Small intestine (tissue), 7 donors: ENCODE measurements at regions not wholly inside any gene's neighbourhood (a gene's known extent, or its start where the extent isn't known, plus 50 kb on each side); places are given as distances from the start of the nearest gene placed in this dataset.

Experiments
- DNase-seq, 2 donors: peaks; one replicate each; pipeline versions ENCODE4 v3.0.0 to v3.0.0-alpha.2; 2013
- FAIRE-seq: peaks from 2 replicates; lab custom pipeline; 2012; peaks lifted over from hg19 to GRCh38; lab: Jason Lieb, UNC
- H3K27ac ChIP-seq, 3 donors: one replicate each; pipeline ENCODE4 v1.5.1; 2013; ENCODE audit warnings: low read length in 2 of 3, mild to moderate bottlenecking in 2 of 3, control low read depth in 1 of 3, inconsistent platforms in 1 of 3, low read depth in 1 of 3, moderate library complexity in 1 of 3
- H3K27me3 ChIP-seq, 3 donors: one replicate each; pipeline ENCODE4 v1.6.1; 2013; ENCODE audit warnings: low read length in 3 of 3, inconsistent platforms in 1 of 3; ENCODE audit not compliant: control insufficient read depth in 3 of 3, insufficient read depth in 3 of 3
- H3K36me3 ChIP-seq, 3 donors: one replicate each; pipeline ENCODE4 v1.6.1; 2013; ENCODE audit warnings: low read length in 3 of 3, inconsistent platforms in 1 of 3, low read depth in 1 of 3, mild to moderate bottlenecking in 1 of 3, moderate library complexity in 1 of 3; ENCODE audit not compliant: control insufficient read depth in 3 of 3, insufficient read depth in 2 of 3
- H3K4me1 ChIP-seq, 3 donors: one replicate each; pipeline ENCODE4 v1.6.1; 2013; ENCODE audit warnings: low read length in 2 of 3, inconsistent platforms in 1 of 3, low read depth in 1 of 3, mild to moderate bottlenecking in 1 of 3, moderate library complexity in 1 of 3; ENCODE audit not compliant: control insufficient read depth in 3 of 3, insufficient read depth in 2 of 3
- H3K4me3 ChIP-seq, 3 donors: one replicate each; pipeline ENCODE4 v1.5.1; 2013; ENCODE audit warnings: low read length in 3 of 3, control low read depth in 1 of 3, inconsistent platforms in 1 of 3, low read depth in 1 of 3, mild to moderate bottlenecking in 1 of 3, moderate library complexity in 1 of 3
- H3K9me3 ChIP-seq, 2 donors: one replicate each; pipeline ENCODE4 v1.6.1; 2013; ENCODE audit warnings: low read depth in 1 of 2, low read length in 1 of 2; ENCODE audit not compliant: control insufficient read depth in 2 of 2, insufficient read depth in 1 of 2
- WGBS, 3 donors: extraction: QIAGEN DNeasy Blood & Tissue Kit; methylation state at CpG; one replicate each; pipeline ENCODE4 v1.1.7; 2013; 5-methylcytosine and 5-hydroxymethylcytosine counted together
- donor health status: healthy with polysubstance abuse.
- donor health status: control.
- donor health status: control.
- donor health status: Bipolar disorder and iron deficiency.
- donor health status: healthy.

DNA sequence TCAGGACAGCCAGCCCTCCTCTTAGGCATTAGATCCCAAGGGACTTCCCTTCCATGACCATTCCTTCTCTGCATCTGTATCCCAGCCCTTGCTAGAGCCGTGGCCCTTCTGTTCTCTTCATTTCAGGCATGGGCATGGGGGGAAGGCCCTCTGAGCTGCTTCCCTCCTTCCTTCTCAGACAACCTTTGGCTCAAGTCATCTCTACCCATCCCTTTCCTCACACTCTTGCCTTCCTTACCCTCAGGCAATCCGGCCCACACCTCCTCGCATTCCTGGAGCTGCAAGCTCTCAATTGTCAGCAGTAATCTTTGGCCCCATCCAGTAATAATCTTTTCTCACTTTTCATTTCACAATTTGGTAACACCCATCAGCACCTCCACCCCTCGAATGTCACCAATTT, 426.9 kb upstream of the JARID2 start:
- Histone ChIP-seq H3K4me3 (no peak overlapping the region), H3K27ac (peak overlapping the region; percentile 16 to 45 (median 38)), H3K4me1 (peaks cover 3 to 27% (median 6%) of the 10 kb centered on the region in 3 donors), H3K27me3 (no peaks in the 10 kb centered on the region), H3K9me3 (no peaks in the 10 kb centered on the region), H3K36me3 (no peaks in the 10 kb centered on the region)
- WGBS, 3 donors, result 32 to 71% (median 59%) methylated on average over 4 of the region's 4 CpGs
- DNase-seq (peak in 1 of 2 donors; percentile 72), FAIRE-seq (no peak)

DNA sequence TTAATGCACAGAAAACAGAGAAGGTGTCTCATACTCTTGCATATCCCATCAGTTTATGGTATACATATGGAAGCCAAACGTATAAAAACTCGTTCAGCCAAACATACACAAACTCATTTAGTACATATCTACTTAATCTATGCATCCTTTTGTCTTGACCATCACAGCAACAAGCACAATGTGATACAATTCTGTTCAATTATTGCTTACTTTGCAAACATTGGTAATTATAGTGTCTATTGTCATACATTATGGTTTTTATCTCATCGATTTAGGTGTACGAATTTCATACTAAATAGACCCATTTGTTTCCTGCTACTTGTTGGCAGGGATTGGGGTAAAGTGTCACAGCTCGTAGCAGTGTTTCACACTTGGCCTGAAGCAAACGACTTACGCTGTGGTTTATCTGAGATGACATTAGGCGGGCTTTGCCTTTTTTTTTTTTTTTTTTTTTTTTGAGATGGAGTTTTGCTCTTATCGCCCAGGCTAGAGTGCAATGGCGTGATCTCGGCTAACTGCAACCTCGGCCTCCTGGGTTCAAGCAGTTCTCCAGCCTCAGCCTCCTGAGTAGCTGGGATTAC, 425.9 kb upstream of the JARID2 start:
- 92 to 94% (median 93%) methylated on average over 12 of the region's 12 CpGs for WGBS, 3 donors
- H3K27ac ChIP-seq, result peak overlapping the region in 1 of 3 donors; percentile 45

DNA sequence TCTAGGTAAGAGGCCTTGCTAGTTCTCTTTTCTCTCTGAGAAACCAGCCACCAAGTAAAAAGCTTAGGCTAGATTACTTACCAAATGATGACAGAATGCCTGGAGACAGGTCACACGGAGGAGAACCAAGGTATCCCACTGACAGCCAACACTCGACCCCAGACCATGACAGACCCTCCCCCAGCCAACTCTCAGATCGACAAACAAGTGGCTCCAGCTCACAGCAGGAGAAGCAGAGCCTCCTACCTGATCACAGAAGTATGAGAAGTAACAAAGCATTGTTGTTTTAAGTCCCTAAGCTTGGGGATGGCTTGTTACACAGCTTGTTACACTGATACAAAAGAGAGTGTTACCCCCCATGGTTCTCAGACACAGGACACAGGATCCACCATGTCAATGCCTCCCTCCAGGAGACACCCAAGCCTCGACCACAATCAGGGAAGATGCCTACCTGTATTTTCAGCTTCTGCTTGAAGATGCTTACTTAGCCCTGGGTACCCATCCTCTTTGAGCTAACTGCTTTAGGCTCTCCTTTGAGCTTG, 423.8 kb upstream of the JARID2 start:
- no peak for DNase-seq
- Histone ChIP-seq H3K9me3 (no peaks in the 10 kb centered on the region), H3K27ac (no peak overlapping the region), H3K4me1 (peaks cover 0 to 35% (median 8%) of the 10 kb centered on the region in 3 donors), H3K4me3 (no peak overlapping the region), H3K27me3 (no peaks in the 10 kb centered on the region), H3K36me3 (no peaks in the 10 kb centered on the region)
- no peak for FAIRE-seq
- WGBS, 3 donors, result 70 to 77% (median 71%) methylated on average over 4 of the region's 4 CpGs

More for the DNA sequence above, 425.9 kb upstream of the JARID2 start:
- no peaks in the 10 kb centered on the region for H3K27me3 ChIP-seq
- no peak for DNase-seq
- no peak overlapping the region for H3K4me3 ChIP-seq
- H3K4me1 ChIP-seq, result peaks cover 3 to 31% (median 7%) of the 10 kb centered on the region in 3 donors
- H3K36me3 ChIP-seq, result no peaks in the 10 kb centered on the region
- H3K9me3 ChIP-seq, result no peaks in the 10 kb centered on the region
- FAIRE-seq, result no peak

DNA sequence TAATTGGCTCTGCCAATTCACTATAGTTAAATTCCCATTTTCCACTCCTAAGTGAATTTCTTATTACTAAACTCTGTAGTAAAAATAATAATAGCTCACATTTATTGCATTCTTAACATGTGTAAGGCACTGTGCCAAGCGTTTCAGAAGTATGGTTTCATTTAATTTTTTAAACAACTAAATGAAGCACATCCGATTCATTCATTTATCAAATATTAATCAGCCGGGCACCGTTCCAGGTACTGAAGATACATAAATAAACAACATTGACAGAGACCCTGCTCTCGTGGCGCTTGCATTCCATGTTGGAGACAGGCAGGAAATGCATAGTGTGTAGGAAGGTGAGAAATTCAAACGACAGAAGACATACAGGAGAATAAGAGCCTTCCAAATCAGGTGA, 423.2 kb upstream of the JARID2 start:
- Histone ChIP-seq H3K4me1 (peaks cover 0 to 37% (median 4%) of the 10 kb centered on the region in 3 donors), H3K27ac (no peak overlapping the region), H3K4me3 (no peak overlapping the region), H3K9me3 (no peaks in the 10 kb centered on the region), H3K36me3 (no peaks in the 10 kb centered on the region), H3K27me3 (no peaks in the 10 kb centered on the region)
- no peak for FAIRE-seq
- DNase-seq, result no peak
- 67 to 79% (median 76%) methylated on average over 7 of the region's 7 CpGs for WGBS, 3 donors

DNA sequence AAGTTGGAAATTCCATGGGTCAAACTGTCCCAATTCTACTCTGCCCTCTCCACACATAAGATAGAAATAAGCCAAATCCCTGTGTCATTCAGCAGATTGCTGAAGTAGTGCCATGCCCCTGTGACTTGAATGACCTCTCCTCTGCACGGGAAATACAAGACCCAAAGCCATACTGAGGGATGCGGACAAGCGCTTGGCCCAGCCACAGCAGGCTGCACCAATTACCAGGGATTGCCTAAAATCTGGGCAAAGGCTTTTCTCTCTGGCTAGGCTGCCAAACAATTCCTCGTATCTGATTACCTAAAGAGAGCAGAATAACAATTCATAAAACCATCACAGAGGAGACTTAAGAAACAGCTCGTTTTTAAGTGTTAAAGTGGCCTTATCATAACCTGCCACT, 421.8 kb upstream of the JARID2 start:
- FAIRE-seq (no peak), DNase-seq (no peak)
- H3K27ac ChIP-seq, result no peak overlapping the region
- 66 to 71% (median 67%) methylated on average over 5 of the region's 5 CpGs for WGBS, 3 donors
- no peaks in the 10 kb centered on the region for H3K9me3 ChIP-seq
- no peaks in the 10 kb centered on the region for H3K36me3 ChIP-seq
- no peaks in the 10 kb centered on the region for H3K27me3 ChIP-seq
- H3K4me3 ChIP-seq, result no peak overlapping the region
- peaks cover 0 to 37% (median 4%) of the 10 kb centered on the region in 3 donors for H3K4me1 ChIP-seq

DNA sequence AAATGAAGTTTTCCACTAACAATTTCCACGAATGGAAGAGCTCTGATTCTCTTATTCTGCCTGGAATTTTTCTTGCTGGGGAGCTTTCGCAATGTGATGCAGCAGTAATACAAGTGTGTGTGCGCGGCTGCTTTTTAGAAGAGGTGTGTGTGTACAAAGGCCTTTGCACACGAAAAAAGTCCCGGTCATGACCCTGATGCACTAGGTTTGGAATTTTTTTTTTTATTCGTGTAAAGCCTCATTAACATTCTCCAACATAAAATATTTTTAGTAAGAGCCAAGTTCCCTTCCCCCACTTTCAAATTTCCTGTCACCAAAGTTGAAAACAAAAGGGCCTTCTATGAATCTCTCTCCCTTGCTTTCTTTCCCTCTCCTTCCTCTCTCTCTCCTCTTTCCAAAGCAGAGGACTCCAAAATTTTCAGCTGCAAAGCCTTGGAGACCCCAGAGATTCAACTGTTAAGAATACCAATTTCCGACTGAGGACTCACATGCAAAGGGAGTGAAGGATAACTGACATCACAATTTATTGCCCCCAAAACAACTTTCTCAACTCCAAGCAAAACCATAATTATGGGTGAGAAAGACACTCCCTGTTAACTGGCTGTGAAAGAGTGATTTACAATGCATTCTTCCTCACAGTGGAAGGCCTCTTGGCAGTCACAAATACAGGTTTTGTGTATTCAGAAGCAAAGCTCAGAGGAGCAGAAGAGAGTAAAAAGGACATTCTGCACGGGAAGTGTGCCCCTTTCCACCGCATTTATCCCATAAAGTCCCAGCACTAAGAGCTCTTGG, 421.2 kb upstream of the JARID2 start:
- H3K9me3 ChIP-seq, result no peaks in the 10 kb centered on the region
- H3K4me3 ChIP-seq, result no peak overlapping the region
- DNase-seq (no peak), FAIRE-seq (no peak)
- H3K27me3 ChIP-seq, result no peaks in the 10 kb centered on the region
- no peaks in the 10 kb centered on the region for H3K36me3 ChIP-seq
- H3K27ac ChIP-seq, result no peak overlapping the region
- 60 to 67% (median 67%) methylated on average over 10 of the region's 10 CpGs for WGBS, 3 donors
- peaks cover 0 to 32% (median 4%) of the 10 kb centered on the region in 3 donors for H3K4me1 ChIP-seq

DNA sequence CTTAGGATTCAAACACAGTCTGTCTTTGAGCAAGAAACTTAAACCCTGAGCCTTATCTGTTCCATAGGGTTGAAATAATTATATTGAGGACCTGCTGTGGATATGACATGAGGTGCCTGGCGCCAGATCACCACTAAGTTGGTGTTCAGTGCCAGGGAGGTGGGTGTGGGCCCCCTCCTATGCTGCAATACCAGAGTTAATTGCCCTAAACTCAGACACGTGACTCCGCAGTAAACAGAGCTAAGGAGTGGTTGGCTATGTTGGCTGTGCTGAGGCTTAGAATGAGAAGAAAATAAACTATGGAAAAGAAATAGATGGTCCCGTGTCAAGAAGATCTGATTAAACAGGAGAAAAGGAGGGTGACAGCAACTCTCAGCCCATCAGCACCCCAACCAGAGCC, 419.4 kb upstream of the JARID2 start:
- Histone ChIP-seq H3K27ac (peak overlapping the region in 1 of 3 donors; percentile 36), H3K4me1 (peaks cover 0 to 32% (median 4%) of the 10 kb centered on the region in 3 donors), H3K36me3 (no peaks in the 10 kb centered on the region), H3K27me3 (no peaks in the 10 kb centered on the region), H3K4me3 (no peak overlapping the region), H3K9me3 (no peaks in the 10 kb centered on the region)
- 14 to 61% (median 52%) methylated on average over 4 of the region's 4 CpGs for WGBS, 3 donors
- no peak for FAIRE-seq
- peak; percentile 75 to 80 for DNase-seq

DNA sequence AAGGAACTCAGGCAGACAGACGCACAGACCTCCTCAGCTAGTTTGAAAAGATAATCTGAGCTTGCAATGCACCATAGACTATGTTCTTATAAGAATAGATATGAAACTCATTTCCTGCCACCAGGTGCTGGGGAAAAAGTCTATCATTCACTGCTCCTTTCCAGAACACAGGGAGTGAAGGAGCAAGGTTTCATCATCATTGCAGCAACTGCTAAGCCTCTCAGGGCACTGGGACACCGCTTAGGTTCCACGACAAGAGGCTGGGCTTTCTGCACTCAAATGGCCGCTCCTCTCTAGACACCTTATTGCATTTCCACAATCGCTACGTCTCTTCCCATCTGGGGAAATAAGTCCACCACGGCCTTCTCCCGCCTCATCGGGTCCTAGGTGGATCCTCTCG, 418.5 kb upstream of the JARID2 start:
- H3K36me3 ChIP-seq, result no peaks in the 10 kb centered on the region

More for the DNA sequence above, 418.5 kb upstream of the JARID2 start:
- peaks cover 0 to 32% (median 4%) of the 10 kb centered on the region in 3 donors for H3K4me1 ChIP-seq
- H3K9me3 ChIP-seq, result no peaks in the 10 kb centered on the region
- FAIRE-seq, result no peak
- peak overlapping the region in 1 of 3 donors; percentile 24 for H3K27ac ChIP-seq
- DNase-seq, result peak; percentile 19 to 43
- no peak overlapping the region for H3K4me3 ChIP-seq
- H3K27me3 ChIP-seq, result no peaks in the 10 kb centered on the region
- WGBS, 3 donors, result 87 to 94% (median 90%) methylated on average over 10 of the region's 10 CpGs
